T47D (cell line): ENCODE measurements at regions not wholly inside any gene's neighbourhood (a gene's known extent, or its start where the extent isn't known, plus 50 kb on each side); places are given as distances from the start of the nearest gene placed in this dataset.
A peak's percentile ranks its signal among the peaks of the same experiment; 100 is the strongest.
"Not testable (repeated sequence)": the region's sequence is repeated elsewhere in the genome, so short reads cannot be mapped to it uniquely, and the experiment has no call there.

Experiments
- DNase-seq, 2 experiments: peaks; one replicate each; pipeline versions ENCODE4 v3.0.0 to v3.0.0-alpha.2; 2011 to 2012; ENCODE audit warnings: low read depth in 1 of 2, low spot score in 1 of 2
- JUND ChIP-seq: IDR thresholded peaks from 2 replicates; pipeline ENCODE4 v1.6.1; 2012; ENCODE audit warnings: low read depth
- in situ Hi-C: cut with HindIII; loops from 2 replicates; pipeline ENCODE4 v1.10.0; 2016; ENCODE audit warnings: low sequenced_read_pairs, low pct_unique_long_range_greater_than_20kb

DNA sequence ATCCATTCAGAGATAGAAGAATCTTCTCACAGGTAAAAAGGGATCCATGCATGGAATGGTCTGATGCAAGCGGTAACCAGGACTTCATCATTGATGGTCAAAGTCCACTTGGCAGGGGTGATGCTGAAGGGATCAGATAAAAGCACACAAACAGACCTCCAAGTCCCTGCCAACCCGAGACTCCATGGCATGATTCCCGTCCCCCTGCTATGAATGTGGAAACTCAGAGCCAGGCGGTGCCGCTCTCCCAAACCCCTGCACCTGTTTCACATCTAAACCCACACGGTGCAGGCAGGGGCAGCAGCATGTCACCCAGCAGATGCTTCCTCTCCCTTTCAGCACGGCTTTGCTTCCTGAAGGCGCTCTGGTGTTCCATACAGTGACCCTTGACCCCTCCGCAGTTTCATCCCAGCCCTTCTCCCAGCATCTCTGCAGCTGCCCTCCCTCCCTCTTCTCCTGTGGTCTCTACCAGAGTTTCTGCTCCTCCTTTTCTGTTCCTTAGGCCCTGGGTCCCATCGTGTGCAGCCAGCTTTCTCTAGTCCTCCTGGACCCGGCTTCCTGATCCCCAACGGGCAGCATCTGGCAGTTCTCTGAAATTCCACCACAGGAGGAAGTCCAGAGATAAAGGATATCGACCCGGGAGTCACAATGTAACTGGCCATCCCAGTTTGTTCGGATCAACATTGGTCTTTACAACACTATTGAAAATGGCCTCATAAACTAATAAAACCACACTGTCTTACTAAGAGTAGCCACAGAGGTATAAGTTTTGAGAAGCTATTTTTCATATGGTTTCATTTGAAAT is 235.0 kb downstream of the TTLL2 start:
- TF ChIP-seq JUND: no peak

DNA sequence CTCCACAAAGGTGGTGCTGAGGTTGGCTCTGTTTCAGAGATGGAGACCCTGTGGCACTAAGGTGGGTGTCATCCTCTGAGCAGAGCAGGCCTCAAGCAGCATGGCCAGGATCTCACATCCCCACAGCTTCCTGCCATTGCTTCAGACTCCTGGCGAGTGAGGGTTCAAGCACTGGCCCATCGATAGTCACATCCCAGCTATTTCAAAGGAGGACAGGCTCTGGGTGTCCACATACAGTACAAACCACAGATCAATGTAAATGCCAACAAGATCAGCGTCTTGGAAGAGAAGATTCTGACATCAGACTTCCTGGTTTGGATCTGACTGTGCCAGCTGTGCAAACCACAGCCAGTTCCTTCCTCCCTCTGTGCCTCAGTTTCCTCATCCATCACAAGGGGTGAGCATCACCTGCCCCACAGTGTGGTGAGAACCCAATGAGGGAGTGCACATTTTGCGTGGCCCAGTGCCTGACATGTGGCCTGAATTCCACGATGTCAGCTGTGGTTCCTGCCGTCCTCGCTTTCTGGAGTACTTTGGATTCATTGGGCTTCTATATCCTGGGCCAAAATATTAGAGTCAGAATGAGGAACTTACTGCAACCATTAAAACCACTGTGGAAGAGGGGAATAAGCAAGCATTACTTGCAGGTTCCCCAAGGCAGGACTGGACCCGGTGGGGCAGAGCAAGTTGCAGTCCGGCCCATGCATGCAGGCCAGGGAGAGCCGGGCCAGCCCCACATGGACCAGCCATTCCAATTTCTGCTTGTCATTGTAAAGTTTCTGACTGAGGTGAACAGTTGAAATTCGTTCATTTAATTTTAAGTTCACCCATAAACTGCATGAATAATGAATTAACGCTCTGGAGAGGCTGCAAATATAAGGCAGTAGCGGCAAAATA is 236.0 kb downstream of the TTLL2 start:
- in situ Hi-C loops: no loop called here
- no peak for TF ChIP-seq JUND
- no peak for DNase-seq

More for the DNA sequence above, 235.0 kb downstream of the TTLL2 start:
- in situ Hi-C loops: no loop called here
- DNase-seq: no peak

DNA sequence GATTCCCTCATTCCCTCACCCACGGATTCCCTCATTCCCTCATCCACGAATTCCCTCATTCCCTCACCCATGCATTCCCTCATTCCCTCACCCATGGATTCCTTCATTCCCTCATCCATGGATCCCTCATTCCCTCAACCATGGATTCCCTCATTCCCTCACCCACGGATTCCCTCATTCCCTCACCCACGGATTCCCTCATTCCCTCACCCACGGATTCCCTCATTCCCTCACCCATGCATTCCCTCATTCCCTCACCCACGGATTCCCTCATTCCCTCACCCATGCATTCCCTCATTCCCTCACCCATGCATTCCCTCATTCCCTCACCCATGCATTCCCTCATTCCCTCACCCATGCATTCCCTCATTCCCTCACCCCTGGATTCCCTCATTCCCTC is 238.0 kb downstream of the TTLL2 start:
- in situ Hi-C loops, DNase-seq: not testable (repeated sequence)

DNA sequence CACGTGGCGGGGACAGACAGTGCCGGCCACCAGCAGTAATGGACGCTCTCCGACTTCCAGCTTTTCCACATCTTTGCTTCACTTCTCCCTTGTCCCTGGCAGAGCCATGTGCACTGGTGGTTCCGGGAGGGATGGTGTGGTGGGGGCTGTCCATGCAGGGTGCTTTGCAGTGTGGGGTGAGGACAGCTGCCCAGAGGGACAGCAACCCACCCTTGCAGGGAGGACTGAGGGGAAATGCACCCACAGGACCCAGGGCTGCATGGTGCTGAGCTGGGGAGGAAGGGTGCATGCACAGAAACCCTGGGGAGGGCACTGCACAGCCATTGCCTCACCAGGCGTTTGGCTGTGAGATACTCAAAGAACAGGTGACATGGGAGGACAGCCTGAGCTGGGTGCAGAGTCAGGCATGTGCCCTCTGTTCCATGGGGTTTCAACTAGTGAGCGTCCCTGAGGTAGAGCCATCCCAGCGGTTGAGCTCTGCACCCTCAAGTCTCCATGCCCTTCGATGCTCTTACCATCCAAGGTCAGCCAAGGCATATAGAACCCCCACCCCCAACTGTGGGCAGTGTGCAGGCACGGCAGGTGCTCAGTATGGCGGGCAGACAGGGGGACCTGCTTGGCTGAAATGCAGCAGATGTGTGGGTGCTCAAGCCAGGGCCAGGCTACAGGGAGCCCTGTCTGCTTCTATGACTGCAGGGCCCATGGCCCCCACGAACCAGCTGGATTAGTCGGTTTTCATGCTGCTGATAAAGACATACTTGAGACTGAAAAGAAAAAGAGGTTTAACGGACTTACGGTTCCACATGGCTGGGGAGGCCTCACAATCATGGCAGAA is 239.7 kb downstream of the TTLL2 start:
- in situ Hi-C loops: no loop called here
- no peak for TF ChIP-seq JUND

DNA sequence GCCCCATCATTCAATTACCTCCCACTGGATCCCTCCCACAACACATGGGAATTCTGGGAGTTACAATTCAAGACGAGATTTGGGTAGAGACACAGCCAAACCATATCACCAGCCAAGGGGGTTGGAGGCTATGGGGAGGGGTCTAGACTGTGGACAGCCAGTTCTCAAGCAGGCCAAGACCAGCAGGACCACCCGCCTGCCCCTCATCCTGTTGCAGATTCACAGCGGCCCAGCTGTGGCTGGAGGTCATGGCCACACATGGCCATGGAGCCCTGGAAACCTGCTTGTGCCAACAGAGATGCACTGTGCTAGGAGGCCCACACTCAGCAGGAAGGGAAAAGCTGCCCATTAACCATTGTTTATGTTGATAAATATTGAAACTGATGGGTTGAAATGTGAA is 240.5 kb downstream of the TTLL2 start:
- in situ Hi-C loops: no loop called here
- no peak for TF ChIP-seq JUND
- DNase-seq: no peak

More for the DNA sequence above, 239.7 kb downstream of the TTLL2 start:
- DNase-seq: no peak

DNA sequence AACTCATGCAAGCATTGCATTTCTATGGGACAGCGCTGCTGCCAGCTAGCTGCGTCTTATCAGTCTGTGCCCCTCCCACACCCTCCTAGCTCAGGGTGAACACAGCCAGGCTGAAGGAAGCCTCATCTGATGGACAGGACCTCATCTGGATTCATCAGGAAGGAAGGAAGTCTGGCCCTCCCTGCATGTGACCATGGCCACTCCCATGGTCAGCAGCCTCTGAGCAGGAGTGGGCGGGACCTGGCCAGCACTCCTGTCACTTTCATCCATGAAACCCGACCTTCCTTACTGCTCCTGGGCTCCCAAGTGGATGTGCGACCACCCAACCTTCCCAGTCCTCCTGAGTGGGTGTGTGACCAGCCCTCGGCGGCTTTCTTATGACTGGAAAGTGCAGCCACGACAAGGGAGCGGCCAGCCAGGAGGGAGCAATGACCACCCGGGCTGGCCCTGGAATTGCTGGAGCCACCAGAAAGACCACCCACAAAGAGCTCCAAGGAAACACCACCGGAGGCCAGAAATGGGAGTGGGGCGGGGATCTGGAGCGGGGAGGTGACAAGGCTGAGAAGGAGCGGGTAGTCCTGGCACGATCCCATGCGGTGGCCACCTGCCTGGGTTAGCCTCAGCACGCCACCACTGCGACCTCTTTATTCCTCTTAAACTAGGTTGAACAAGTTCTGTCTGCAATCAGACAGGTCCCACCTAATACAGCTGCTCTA is 241.2 kb downstream of the TTLL2 start:
- TF ChIP-seq JUND: no peak
- DNase-seq: no peak
- in situ Hi-C loops: no loop called here

DNA sequence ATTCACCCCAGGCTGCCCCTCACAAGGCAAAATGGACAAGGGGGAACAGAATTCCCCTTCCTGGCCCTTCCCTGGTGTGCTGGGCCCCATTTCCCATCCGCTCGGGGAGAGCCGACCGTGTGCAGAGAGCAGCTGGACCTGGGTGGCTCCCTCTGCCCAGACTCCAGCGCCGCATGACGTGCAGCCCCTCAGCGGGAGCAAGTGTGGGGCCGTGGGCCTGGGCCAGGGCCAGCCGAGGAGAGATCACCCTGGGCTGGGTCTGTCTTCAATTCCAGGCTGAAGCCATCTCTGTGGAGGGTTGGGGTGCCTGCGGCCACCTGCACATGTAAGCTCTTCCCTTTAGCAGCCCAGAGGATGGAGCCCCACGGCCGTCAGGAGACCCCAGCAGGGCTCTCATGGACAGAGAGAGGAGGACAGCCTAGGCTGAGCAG is 241.8 kb downstream of the TTLL2 start:
- no peak for TF ChIP-seq JUND
- in situ Hi-C loops: no loop called here
- no peak for DNase-seq

DNA sequence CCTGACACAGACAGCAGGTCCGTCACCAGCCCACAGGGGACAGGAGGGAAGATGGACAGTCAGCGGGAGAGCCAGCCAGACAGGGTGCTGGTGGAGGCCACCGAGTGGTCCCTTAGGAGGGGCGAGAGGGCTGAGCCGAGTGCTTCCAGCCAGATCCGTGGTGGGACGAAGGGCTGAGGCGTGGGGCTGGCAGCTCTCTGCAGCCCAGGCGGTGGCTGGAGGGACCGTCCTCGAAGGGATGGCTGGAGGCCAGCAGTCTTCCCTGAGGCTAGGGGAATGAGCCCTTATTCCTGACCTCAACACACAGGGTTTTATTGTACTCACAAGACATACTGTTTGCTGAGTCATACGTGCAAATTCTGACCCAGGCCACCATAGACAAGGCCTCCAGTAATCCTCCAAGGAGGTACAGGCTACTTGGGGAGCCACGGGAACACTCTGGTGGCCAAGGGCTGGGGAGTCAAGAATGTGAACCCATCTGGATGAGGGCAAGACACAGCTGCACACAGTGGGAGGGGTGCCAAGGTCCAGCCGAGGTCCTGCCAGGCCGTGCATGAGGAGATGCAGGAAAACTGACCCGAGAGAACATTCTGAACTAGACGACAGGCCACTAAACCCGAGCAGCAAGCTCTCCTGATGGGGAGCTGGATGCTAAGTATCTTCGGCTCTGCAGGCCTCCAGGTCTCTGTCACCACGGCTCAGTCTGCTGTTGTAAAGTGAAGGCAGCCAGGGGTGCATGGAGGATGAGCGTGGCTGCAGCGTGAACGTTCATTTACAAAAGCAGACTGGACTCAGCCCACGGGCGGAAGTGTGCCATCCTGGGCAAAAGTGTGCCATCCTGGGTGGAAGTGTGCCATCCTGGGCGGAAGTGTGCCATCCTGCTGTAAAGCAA is 242.5 kb downstream of the TTLL2 start:
- TF ChIP-seq JUND: no peak
- DNase-seq: peak in 1 of 2 experiments; percentile 11
- in situ Hi-C loops: no loop called here

DNA sequence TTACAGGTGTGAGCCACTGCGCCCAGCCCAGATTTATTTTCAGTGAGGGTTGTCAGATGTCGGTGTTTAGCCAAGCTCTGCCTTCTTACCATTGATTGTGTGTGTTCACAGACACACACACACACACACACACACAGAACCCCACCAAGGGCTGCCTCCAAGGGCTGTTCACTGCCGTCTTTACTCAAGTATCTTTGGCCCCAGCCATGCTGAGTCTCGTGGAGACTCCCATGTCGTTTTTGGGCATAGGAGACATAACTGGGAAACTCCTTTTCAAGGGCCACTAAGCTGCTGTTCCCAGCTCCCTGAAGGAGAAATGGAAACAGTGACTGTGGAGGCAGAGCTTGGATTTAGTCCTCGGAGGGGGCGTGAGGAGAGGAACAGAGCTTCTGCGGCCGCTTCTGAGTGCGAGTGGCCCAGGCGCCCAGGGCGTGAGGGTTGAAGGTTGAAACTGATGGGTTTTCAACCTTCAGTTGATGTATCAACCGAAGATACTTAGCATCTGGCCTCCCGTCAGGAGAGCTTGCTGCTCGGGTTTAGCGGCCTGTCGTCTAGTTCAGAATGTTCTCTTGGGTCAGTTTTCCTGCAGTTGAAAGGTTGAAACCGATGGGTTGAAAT is 243.6 kb downstream of the TTLL2 start:
- no peak for TF ChIP-seq JUND
- in situ Hi-C loops: no loop called here
- no peak for DNase-seq

DNA sequence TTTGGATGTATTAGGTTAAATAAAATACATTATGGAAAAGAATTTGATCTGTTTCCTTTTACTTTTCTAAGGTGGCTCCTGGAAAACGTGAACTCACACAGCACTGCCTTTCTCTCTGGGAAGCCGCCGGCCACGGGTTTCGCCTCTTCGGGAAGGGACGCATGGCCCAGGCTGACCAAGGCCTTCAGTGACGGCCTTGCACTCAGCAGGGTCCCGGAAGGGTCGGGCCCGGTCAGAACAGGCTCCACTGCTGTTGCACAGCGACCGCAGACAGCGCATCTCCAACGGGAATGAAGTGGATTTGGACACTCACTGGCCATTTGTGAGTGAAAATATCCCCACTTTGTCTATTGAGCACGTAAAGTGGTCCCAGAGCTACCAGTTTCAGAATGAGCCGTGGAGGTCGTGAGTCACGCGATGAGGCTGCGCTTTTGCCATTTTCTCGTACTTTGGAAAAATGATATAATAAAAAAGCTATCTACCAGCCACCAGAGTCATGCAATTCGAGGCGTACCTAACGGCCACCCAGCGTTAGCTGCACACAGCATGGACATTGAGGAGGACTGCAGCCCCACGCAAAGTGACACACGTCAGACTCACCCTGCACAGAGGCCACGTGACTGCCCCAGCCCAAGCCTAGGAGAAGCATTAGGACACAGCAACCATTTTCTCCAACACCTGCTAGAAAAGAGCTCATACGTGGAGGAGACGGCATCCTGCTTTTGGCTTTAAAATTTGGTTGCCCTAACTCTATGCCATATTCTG is 244.3 kb downstream of the TTLL2 start:
- DNase-seq: no peak
- in situ Hi-C loops: no loop called here
- TF ChIP-seq JUND: no peak
